Muscle of arm (tissue), 1 donor: ENCODE measurements at regions not wholly inside any gene's neighbourhood (a gene's known extent, or its start where the extent isn't known, plus 50 kb on each side); places are given as distances from the start of the nearest gene placed in this dataset.
"Not testable (repeated sequence)": the region's sequence is repeated elsewhere in the genome, so short reads cannot be mapped to it uniquely, and the experiment has no call there.

ENCODE experiments used
- DNase-seq: peaks from one replicate; pipeline ENCODE4 v3.0.0-alpha.2; 2013

DNA sequence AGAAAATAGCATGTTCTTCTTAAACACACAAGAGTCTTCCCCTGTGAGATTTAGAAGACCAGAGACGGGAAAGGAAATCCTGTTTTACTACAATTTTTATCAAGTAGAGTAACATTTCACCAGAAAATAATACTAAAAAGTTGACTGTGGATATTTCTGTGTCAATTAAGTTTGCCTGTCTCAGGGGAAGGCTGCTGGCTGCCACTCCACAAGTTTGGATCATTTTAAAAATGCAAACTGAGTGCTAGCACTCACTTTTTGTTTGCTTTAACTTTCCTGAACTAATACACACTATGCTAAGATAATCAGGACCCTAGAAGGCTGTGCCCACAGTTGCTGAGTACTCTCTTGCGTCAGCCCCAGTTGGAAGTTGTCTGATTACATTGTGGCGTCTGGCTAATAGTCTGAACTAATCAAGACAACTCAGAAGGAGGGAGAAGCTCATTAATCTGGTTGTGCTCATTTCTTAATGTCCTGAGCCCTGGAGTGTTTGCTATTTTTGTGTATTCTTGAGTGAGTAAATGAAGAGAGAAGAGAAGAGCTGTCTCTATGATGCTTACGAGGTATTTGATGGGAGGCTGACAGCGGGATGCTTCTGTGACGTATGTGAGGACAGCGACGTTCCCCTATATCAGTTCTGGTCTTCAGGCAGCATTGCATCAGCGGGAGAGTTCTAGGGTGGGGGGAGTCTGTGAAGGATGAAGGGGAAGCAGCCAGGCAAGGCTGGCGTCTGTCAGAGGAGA lies 664.2 kb downstream of the QKI start:
- no peak for DNase-seq

DNA sequence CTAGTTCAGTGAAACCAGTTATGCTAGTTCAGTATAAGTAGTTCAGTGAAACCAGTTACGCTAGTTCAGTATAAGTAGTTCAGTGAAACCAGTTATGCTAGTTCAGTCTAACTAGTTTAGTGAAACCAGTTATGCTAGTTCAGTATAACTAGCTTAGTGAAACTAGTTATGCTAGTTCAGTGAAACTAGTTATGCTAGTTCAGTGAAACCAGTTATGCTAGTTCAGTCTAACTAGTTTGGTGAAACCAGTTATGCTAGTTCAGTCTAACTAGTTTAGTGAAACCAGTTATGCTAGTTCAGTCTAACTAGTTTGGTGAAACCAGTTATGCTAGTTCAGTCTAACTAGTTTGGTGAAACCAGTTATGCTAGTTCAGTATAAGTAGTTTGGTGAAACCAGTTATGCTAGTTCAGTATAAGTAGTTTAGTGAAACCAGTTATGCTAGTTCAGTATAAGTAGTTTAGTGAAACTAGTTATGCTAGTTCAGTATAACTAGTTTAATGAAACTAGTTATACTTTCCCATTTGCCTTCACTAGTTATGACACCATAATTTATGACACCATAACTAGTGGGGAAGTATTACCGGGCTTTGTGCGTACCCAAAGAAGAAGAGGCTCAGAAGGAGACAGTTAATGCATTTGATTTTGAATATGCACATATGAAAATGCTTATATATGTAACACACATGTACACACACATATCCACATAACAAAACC lies 662.5 kb downstream of the QKI start:
- not testable (repeated sequence) for DNase-seq

DNA sequence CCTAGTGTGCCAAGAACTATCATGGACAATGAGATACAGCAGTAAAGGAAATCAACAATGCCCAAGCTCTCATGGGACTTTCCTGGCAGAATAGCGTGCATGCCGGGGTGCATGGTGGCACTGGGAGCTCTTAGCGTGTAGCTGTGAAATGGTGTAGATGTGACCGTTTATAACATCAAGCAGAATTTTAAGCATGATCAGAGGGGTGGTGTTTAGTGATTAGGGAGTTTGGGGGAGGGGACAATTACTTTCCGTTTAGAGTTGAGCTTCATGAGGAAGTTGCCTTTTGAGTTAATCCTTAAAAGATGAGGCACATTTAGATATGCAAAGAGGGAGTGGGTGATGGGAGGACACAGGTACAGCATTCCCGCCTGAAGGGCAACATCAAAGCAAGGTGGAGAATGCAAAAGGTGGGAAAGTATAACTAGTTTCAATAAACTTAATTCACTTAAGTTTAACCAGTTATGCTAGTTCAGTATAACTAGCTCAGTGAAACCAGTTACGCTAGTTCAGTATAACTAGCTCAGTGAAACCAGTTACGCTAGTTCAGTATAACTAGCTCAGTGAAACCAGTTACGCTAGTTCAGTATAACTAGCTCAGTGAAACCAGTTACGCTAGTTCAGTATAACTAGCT lies 661.6 kb downstream of the QKI start:
- no peak for DNase-seq

DNA sequence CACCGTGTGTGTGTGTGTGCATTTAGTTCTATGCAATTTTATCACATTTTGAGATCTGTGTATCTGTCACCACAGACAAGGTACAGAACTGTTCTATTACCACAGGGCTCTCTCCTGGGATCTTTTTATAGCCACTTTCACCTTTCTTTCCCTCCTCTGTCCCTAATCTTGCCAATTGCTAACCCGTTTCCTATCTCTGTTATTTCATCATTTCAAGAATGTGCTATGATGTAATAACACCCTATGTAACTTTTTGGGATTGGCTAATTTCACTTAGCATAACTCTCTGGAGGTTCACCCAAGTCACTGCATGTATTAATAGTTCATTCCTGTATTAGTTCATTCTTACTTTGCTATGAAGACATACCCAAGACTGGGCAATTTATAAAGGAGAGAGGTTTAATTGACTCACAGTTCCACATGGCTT lies 657.7 kb downstream of the QKI start:
- no peak for DNase-seq

DNA sequence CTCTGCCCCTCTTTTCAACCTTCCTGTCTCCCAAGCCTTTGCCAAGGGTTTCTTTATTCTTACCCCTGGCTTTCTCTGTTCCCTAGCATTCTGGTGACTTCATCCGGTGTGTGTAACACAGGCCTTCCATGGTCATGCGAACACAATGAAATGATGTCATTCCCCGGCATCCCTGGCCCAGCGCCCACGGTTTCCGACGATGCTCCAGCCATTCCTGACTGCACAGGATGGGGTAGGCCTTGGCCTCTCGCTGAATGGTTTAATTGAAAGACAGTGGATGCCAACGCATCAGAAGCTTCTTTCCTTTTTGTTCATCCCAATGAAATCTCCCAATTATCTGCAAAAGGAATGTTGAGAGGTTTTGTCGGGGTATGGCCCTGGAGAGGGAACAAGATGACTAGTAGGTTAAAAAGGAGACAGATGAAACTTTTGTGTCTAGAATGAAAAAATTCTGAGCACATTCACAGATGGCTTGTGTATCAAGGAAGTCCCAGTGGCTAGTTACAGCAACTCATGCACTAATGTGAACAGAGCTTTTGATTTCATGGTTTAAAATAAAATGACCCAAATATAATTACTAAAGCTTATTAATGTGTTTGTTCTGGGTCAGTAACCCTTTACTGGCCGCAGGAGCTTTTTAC lies 655.0 kb downstream of the QKI start:
- peak; percentile 74 for DNase-seq

DNA sequence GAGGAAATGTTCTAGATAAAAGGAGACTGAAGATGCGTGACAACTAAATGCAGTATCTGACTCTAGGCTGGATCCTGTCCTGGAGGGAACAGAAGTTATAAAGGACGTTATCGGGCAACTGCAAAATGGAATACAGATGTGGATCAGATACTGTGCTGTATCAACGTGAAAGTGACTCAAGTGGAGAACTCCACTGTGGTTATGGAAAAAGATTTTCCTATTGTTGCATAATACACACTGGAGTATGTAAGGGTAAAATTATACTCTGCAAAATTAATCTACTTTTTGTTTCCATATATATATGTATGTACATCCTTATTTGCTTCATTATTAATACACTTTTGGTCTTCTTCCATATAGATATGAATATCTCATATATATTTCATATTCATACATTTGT lies 654.0 kb downstream of the QKI start:
- DNase-seq, result no peak

DNA sequence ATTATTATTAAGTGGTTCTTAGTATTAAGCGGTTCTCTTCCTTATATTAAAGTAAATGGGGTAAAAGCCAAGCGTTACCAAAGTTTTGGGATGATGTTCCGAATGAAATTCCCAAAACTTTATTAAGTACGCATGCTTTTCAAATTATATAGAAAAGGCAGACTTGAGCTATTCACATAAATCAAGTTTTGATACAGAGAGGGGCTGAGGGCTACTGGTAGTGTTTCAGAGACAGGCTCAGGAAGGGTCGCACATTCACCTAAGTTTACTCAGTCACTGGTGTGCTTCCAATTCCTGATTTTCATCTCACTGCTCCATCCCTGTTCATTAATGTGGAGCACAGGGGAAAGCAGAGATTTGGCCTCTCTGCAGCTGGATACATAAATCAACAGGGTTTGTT lies 652.2 kb downstream of the QKI start:
- peak; percentile 45 for DNase-seq

DNA sequence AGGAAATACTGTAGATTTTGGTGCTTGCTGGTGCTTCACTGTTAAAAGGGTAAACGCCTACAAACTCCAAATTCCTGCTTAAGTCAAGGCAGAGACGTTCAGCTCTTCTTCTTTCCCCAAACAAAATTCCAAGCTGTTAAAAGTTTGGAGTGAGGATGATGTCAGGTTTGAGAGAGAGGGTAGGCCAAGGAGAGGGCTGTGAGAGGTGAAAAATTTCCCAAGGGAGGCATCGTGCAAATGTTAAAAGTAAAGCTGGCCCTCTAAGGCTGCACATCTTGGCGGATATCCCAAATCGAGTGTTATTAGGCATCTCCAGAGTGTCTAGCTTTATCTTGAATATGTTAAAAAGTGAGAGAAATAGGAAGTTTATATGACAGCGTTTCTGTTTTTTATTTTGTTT lies 651.8 kb downstream of the QKI start:
- DNase-seq, result peak; percentile 70

DNA sequence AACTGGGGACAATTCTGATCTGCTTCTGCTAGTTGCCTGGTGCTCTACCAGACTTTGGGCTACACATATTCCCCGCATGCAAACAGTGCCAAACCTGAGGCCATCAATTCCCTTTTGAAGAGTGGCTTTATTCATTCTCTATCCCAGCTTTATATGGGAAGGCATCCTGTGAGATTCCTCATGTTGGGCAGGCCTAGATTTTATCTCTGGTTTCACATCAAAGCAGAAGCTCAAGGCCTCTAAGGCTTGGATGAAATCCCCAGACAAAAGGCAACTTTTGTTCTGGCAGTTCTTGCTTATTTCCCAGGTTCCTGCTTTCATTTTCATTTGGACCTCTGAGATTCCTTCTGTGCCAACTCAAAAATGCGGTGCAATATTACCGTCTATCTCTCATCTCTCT lies 648.8 kb downstream of the QKI start:
- DNase-seq, result no peak

DNA sequence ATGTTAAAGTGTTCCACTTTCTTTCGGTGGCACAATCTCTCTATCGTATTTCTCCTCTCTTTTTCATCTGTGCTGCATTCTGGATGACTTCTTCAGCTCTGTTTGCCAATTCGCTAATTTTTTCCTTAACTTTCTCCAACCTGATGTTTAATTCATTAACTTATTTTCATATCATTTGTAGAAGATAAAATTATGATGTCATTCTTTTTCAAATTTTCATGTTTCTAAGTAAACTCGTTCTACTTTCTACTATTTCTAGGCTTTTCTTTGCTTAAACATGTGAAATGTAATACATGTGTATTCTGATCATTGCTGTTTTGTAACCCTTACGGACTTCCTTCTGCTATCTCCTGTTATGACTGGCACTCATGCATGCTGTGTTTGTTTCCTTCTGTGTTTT lies 648.4 kb downstream of the QKI start:
- no peak for DNase-seq

DNA sequence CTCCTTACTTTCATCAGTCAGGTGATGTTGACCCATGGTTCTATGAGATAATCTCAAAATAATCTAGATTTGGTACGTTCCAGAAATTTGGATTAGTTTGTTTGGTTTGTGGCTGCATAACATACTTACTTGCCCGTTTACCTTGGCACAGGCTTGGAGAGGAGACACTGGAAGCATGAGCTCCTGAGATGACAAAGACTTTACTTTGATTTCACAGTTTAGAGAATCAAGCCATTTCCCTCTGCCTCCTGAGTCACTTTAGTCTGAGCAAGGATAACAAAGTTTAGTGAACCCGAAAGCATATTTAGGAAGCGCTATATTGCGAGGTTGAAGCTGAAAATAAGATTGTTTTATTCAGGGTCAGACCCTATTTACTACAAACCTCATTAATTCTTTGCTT lies 643.4 kb downstream of the QKI start:
- DNase-seq, result no peak

DNA sequence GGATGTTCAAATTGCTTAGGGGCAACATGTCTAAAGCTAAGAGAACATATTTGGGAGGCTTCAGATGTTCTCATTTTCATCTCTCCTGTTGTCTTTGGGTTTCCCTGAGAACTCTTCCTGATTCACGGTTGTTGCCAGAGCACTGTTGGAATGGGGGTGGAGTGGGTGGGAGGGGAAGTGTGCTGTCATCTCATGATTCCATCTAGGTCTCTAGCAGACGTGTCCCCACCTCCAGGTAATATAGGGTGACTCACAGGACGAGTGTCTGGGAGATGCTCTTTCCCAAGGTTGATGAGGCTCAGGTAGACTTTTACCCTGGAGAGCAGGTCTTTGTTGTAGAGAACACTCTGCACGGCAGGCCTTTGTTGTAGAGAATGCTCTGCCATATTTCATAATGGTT lies 636.9 kb downstream of the QKI start:
- DNase-seq, result no peak

DNA sequence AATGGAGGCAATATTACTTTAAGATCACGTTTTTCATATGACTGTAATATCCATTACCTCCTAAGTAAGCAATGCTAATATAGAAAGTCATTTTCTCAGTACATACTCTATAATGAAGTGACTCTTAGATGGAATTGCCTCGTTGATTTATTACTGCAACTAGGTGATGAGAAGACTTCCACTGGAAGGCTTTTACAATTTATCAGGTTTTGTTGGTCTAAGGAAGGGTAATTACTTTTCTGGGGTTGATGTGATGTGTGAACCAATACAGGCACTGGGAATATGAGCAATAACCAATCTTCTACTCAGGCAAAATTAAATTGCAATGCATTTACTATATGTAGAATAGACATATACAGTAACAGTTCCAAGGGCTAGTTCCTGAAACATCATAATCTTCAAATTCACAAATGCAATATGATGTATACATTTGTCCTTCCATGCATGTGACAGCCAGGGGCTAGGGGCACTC lies 635.0 kb downstream of the QKI start:
- no peak for DNase-seq

DNA sequence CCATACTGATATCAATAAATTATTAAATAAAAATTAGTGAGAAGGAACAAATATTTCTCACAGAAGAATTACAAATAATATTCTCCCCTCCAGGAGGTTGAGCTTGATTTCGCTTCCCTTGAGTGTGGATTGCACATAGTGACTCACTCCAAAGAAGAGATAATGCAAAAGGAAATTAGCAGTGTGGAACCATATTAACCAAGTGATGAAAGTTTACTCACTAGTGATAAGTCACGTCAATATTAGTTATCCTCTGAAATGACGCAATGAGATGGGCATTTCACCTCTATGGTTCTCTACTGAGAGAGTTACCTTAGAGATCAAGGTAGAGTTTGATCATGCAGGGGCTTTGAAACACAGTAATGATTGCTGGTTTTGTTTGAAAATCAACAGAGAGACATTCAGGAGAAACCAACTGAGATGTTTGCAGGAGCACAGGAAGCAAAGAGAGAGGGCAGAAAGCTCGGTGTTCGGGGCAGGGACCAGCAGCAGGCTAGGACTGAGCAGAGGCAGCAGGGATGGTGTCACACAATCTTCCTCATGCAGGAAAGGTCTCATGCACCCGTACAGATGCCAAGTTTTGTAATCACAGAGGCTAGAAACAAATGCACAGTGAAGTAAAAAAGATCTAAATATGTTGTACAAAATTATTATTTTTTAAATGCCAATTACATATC lies 634.5 kb downstream of the QKI start:
- no peak for DNase-seq

DNA sequence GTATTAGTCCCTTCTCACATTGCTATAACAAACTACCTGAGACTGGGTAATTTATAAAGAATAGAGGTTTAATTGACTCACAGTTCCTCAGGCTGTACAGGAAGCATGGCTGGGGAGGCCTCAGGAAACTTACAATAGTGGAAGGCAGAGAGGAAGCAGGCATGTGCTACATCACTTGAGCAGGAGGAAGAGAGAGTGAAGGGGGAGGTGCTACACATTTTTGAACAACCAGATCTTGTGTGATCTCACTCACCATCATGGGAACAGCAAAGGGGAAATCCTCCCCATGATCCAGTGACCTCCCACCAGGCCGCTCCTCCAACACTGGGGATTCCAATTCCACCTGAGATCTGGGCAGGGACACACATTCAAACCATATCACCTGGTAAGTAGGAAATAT lies 630.6 kb downstream of the QKI start:
- DNase-seq, result no peak

DNA sequence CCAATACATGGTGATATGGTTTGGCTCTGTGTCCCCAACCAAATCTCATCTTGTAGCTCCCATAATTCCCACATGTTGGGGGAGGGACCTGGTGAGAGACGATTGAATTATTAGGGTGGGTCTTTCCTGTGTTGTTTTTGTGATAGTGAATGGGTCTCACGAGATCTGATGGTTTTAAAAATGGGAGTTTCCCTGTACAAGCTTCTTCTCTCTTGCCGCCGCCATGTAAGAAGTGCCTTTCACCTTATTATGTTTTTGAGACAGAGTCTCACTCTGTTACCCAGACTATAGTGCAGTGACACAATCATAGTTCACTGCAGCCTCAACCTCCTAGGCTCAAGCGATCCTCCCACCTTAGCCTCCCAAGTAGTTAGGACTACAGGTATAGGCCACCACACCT lies 629.1 kb downstream of the QKI start:
- not testable (repeated sequence) for DNase-seq

DNA sequence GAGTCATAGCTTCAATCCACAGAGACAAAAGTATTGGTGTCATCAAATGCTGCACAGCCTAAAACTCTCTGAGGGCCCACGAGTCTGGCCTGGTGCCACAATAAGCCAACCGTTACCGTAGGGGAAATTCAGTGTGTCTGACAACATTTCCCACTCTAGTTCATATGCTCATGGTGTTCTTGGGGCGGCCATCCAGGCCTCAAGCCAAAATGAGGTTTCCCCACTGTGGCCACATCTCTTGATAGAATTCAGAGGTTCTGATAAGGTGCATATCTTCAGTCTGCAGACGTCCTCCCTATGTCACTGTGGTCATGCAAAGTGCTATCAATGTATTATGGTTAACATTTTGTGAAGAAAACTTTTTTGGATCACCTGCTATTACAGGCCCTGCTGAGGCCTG lies 627.7 kb downstream of the QKI start:
- no peak for DNase-seq

DNA sequence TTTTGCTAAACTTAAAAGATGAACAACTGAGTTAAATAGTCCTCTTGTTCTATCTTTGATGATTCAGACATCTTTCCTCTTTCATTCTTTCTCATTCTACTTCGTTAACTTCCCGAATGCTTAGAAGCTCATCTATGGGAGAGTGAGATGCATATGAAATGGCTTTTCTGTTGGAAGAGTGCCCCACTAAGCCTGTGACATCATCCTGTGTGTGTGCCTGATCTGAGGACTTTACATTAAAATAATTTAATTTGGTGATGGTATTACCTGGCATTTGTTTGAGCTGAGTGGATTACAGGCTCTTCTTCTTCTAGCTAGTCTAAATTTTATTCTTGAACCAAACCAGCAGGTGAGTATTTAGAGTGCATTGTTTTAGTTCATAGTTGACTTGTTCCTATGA lies 626.5 kb downstream of the QKI start:
- DNase-seq, result no peak

DNA sequence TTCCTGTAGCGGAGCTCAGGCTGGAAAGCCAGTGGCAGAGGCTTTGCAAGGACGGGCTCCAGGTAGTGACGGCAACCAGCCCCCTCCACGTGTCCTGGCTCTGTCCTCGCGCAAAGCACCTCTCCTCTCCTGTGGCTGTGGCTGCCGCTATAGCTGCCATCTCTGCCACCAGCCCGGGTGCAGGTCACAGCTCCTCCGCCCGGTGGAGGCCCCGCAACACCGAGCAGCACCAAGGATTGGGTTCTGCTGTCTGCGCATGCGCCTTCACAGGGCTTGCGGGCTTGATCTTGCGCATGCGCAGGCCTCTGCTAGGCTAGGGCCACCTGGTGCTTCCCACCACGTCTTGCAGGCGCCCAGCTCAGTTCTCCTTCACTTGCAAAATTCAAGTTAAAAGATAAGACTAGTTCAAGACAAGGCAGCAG lies 625.4 kb downstream of the QKI start:
- DNase-seq, result peak; percentile 46

DNA sequence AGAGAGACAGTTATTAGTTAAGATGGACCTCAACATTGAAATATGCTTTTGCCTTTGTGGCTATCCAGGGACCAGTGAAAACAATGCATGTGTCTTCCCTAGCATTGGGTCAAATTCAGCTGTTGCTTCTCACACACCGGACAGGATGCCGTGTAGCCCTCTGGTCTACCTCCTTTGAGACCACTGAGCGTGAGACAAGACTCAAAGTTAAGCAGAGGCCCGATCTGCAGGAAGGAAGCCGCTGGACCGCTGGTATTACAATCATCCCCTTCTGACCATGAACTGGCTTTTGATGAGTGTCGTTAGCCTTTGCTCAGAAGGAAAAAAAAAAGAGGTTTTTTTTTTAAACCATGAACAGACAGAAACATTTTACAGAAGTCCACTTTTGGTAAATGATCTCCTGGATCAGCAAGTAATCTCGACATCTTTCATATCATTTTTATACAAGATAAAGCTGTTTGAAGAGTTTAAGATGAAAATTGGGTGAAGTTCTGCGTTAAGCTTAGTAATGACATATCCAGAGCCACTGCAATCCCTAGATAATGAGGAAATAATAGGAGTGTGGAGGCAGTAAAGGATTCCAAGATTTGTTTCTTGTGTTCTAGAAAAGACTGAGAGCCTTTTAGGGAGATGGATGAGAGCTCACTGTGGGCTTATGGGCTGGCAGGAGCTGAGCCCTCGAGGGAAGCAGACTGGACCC lies 622.8 kb downstream of the QKI start:
- peak; percentile 32 for DNase-seq

DNA sequence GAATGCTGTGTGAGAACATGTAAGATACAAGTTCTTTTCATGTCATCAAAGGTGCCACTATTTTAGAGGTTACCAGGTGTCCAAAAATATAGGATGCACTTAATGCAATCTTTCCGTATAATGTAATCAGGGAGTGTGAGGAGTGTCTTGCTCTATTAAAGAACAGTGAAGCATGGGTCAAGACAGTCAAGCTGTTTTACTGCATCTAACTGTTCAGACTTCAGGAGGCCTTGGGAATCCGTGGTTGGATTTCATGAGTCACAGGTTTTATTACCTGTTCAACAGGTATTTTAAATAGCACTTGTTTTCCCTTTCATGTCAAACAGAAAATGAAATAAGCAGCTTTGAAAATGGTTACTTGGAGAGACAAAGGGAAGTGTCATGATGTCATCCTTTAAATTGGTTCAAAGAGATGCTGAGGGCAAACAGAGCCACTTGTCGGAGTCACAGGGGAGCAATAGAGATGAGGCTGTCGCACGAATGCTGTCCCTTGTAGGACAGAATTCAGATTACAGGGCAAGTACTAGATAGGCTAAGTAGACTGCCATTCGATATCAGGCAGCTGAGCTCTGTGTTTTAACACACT lies 621.5 kb downstream of the QKI start:
- no peak for DNase-seq
